Uterus (tissue), 3 donors: ENCODE measurements at regions not wholly inside any gene's neighbourhood (a gene's known extent, or its start where the extent isn't known, plus 50 kb on each side); places are given as distances from the start of the nearest gene placed in this dataset.

Experiments
- DNase-seq, 2 donors: peaks; one replicate each; pipeline ENCODE4 v3.0.0-alpha.2; 2019 to 2020
- H3K27ac ChIP-seq, 2 donors: fragments of 200-600 bp; sonication (generic); 1 replicate in 1 of 2; 2 replicates in 1 of 2; pipeline ENCODE4 v1.5.1; 2016 to 2018
- H3K27me3 ChIP-seq, 2 donors: fragments of 200-600 bp; sonication (generic); one replicate each; pipeline ENCODE4 v1.5.1; 2018 to 2019; ENCODE audit warnings: control low read depth in 1 of 2
- H3K36me3 ChIP-seq, 2 donors: fragments of 200-600 bp; sonication (generic); one replicate each; pipeline ENCODE4 v1.5.1; 2019; ENCODE audit warnings: control low read depth in 1 of 2
- H3K4me1 ChIP-seq, 2 donors: fragments of 200-600 bp; sonication (generic); one replicate each; pipeline ENCODE4 v1.5.1; 2018 to 2019; ENCODE audit warnings: control low read depth in 1 of 2
- H3K4me3 ChIP-seq, 2 donors: fragments of 200-600 bp; sonication (generic); 1 replicate in 1 of 2; 2 replicates in 1 of 2; pipeline ENCODE4 v1.5.1; 2018 to 2019; ENCODE audit warnings: mild to moderate bottlenecking in 1 of 2
- H3K9me3 ChIP-seq, 2 donors: fragments of 200-600 bp; sonication (generic); one replicate each; pipeline ENCODE4 v1.5.1; 2019; ENCODE audit warnings: control low read depth in 1 of 2
- CTCF ChIP-seq, 4 experiments: fragments of 200-600 bp in 2 of 4; fragments of 450-650 bp in 2 of 4; sonication (generic) in 2 of 4; IDR thresholded peaks; one replicate each; pipeline ENCODE4 v1.5.1; 2016 to 2019; ENCODE audit warnings: antibody characterized with exemption in 4 of 4, mild to moderate bottlenecking in 2 of 4, moderate library complexity in 1 of 4
- POLR2A ChIP-seq, 2 donors: fragments of 450-650 bp; IDR thresholded peaks; one replicate each; pipeline ENCODE4 v1.6.1; 2016; ENCODE audit warnings: antibody characterized with exemption in 2 of 2, mild to moderate bottlenecking in 1 of 2, moderate library complexity in 1 of 2
- intact Hi-C: fragments of 100-400 bp; cut with DNase I; formaldehyde crosslinking; loops from one replicate; pipeline ENCODE4 v1.15.1; 2023; ENCODE audit warnings: low total_unique reads
- donor health status: DM: yes; HTN: yes; CAD: no.

GRCh38 chr16:50999181-50999580 lies 151.9 kb downstream of the SALL1 start:
- intact Hi-C loops: no loop called here
- no peak overlapping the region for H3K4me3 ChIP-seq
- H3K36me3 ChIP-seq: no peaks in the 10 kb centered on the region
- H3K9me3 ChIP-seq: no peaks in the 10 kb centered on the region
- H3K27me3 ChIP-seq: no peaks in the 10 kb centered on the region
- DNase-seq: no peak
- no peak overlapping the region for H3K27ac ChIP-seq
- TF ChIP-seq POLR2A (IDR thresholded peaks at IDR 0.05) (no peak), CTCF (IDR thresholded peaks at IDR 0.05) (no peak)
- no peaks in the 10 kb centered on the region for H3K4me1 ChIP-seq

GRCh38 chr16:50998411-50998810 lies 152.7 kb downstream of the SALL1 start:
- Histone ChIP-seq H3K36me3 (no peaks in the 10 kb centered on the region), H3K4me1 (no peaks in the 10 kb centered on the region), H3K9me3 (no peaks in the 10 kb centered on the region), H3K27ac (no peak overlapping the region), H3K27me3 (no peaks in the 10 kb centered on the region), H3K4me3 (no peak overlapping the region)
- TF ChIP-seq POLR2A (IDR thresholded peaks at IDR 0.05): no peak
- no peak for TF ChIP-seq CTCF (IDR thresholded peaks at IDR 0.05)
- intact Hi-C loops: no loop called here
- no peak for DNase-seq

GRCh38 chr16:50997679-50998078 lies 153.4 kb downstream of the SALL1 start:
- no peaks in the 10 kb centered on the region for H3K27me3 ChIP-seq
- TF ChIP-seq CTCF (IDR thresholded peaks at IDR 0.05) (no peak), POLR2A (IDR thresholded peaks at IDR 0.05) (no peak)
- intact Hi-C loops: no loop called here
- H3K9me3 ChIP-seq: no peaks in the 10 kb centered on the region
- H3K4me1 ChIP-seq: no peaks in the 10 kb centered on the region
- H3K4me3 ChIP-seq: no peak overlapping the region
- DNase-seq: no peak
- H3K36me3 ChIP-seq: no peaks in the 10 kb centered on the region
- no peak overlapping the region for H3K27ac ChIP-seq

GRCh38 chr16:50996830-50997186 lies 154.3 kb downstream of the SALL1 start:
- no peak overlapping the region for H3K27ac ChIP-seq
- no peaks in the 10 kb centered on the region for H3K27me3 ChIP-seq
- H3K36me3 ChIP-seq: no peaks in the 10 kb centered on the region
- H3K9me3 ChIP-seq: no peaks in the 10 kb centered on the region
- no peak overlapping the region for H3K4me3 ChIP-seq
- no peak for DNase-seq
- no peaks in the 10 kb centered on the region for H3K4me1 ChIP-seq
- intact Hi-C loops: no loop called here
- TF ChIP-seq CTCF (IDR thresholded peaks at IDR 0.05): no peak
- no peak for TF ChIP-seq POLR2A (IDR thresholded peaks at IDR 0.05)

- TF ChIP-seq POLR2A (IDR thresholded peaks at IDR 0.05): no peak
- no peak for TF ChIP-seq CTCF (IDR thresholded peaks at IDR 0.05)
- Histone ChIP-seq H3K27ac (no peak overlapping the region), H3K4me3 (no peak overlapping the region), H3K36me3 (no peaks in the 10 kb centered on the region), H3K4me1 (no peaks in the 10 kb centered on the region), H3K27me3 (no peaks in the 10 kb centered on the region), H3K9me3 (no peaks in the 10 kb centered on the region)
- DNase-seq: no peak
- intact Hi-C loops: no loop called here
Observed at GRCh38 chr16:50996166-50996829, 154.8 kb downstream of the SALL1 start.
